Smooth muscle cell (in vitro differentiated cells): ENCODE measurements at regions not wholly inside any gene's neighbourhood (a gene's known extent, or its start where the extent isn't known, plus 50 kb on each side); places are given as distances from the start of the nearest gene placed in this dataset.

ENCODE experiments used
- DNase-seq: peaks from one replicate; lab custom pipeline; 2025; ENCODE audit not compliant: unreplicated experiment; lab: John Stamatoyannopoulos, UW
- H2AFZ ChIP-seq: fragments of 200-600 bp; sonication (generic); 2 replicates; pipeline ENCODE4 v1.6.0; 2016; ENCODE audit warnings: antibody characterized with exemption, low read depth, mild to moderate bottlenecking
- H3F3A ChIP-seq: fragments of 200-600 bp; sonication (generic); 2 replicates; pipeline ENCODE4 v1.6.0; 2017; ENCODE audit warnings: antibody characterized with exemption, low read depth
- H3K27ac ChIP-seq: fragments of 200-600 bp; sonication (generic); 2 replicates; pipeline ENCODE4 v1.5.1; 2016; ENCODE audit warnings: low read depth, mild to moderate bottlenecking
- H3K27me3 ChIP-seq: fragments of 200-600 bp; sonication (generic); 2 replicates; pipeline ENCODE4 v1.6.1; 2016; ENCODE audit warnings: low read depth, mild to moderate bottlenecking
- H3K36me3 ChIP-seq: fragments of 200-600 bp; sonication (generic); 2 replicates; pipeline ENCODE4 v1.5.1; 2016; ENCODE audit warnings: low read depth
- H3K4me1 ChIP-seq: fragments of 200-600 bp; sonication (generic); 2 replicates; pipeline ENCODE4 v1.5.1; 2016; ENCODE audit warnings: low read depth
- H3K4me2 ChIP-seq: fragments of 200-600 bp; sonication (generic); 2 replicates; pipeline ENCODE4 v1.6.0; 2016; ENCODE audit warnings: mild to moderate bottlenecking
- H3K4me3 ChIP-seq: fragments of 200-600 bp; sonication (generic); 2 replicates; pipeline ENCODE4 v1.5.1; 2016; ENCODE audit warnings: mild to moderate bottlenecking
- H3K79me2 ChIP-seq: fragments of 200-600 bp; sonication (generic); 2 replicates; pipeline ENCODE4 v1.6.0; 2016; ENCODE audit warnings: low read depth, mild to moderate bottlenecking
- H3K9ac ChIP-seq: fragments of 200-600 bp; sonication (generic); 2 replicates; pipeline ENCODE4 v1.6.0; 2016; ENCODE audit warnings: low read depth
- H3K9me3 ChIP-seq: fragments of 200-600 bp; sonication (generic); replicated peaks from 2 replicates; pipeline ENCODE4 v1.5.1; 2016; ENCODE audit warnings: low read depth
- H4K20me1 ChIP-seq: fragments of 200-600 bp; sonication (generic); 2 replicates; pipeline ENCODE4 v1.6.0; 2016; ENCODE audit warnings: low read depth
- WGBS: methylation state at CpG from one replicate; pipeline ENCODE4 v1.1.7; 2016; ENCODE audit warnings: low lambda C conversion rate; 5-methylcytosine and 5-hydroxymethylcytosine counted together
- TF ChIP-seq, protein P1 (sequence below): fragments of 200-600 bp; sonication (generic); IDR thresholded peaks from 2 replicates; pipeline ENCODE4 v1.5.1; 2017; ENCODE audit warnings: borderline replicate concordance, mild to moderate bottlenecking, antibody characterized with exemption; ENCODE audit not compliant: insufficient read depth, poor library complexity, severe bottlenecking

DNA sequence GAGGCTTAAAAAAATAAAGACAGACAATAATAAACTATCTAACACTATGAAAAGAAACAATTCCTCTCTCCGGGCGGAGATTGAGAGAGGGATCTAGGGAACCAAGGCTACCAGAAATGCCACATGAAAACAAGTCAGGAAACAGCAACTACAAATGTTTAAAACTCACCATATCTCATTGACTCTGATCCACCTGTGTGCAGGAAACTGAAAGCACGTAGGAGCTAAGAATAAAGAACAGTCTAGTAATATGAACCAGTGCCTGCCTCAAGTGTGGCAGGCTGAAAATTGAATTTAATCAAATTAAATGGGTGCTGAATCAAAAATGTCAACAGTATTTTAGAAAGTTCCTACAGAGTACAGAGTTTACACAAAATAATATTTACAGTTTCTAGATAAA, 1701.0 kb downstream of the SLITRK5 start:
- WGBS: 94% methylated on average over 3 of the region's 3 CpGs
- no peak for DNase-seq
- no peak overlapping the region for H3K9ac ChIP-seq
- no peak overlapping the region for H3K27ac ChIP-seq
- H3K79me2 ChIP-seq: no peaks in the 10 kb centered on the region
- H2AFZ ChIP-seq: no peak overlapping the region
- no peaks in the 10 kb centered on the region for H3K4me1 ChIP-seq
- H4K20me1 ChIP-seq: no peaks in the 10 kb centered on the region
- H3K27me3 ChIP-seq: no peaks in the 10 kb centered on the region
- TF ChIP-seq, protein P1, sequence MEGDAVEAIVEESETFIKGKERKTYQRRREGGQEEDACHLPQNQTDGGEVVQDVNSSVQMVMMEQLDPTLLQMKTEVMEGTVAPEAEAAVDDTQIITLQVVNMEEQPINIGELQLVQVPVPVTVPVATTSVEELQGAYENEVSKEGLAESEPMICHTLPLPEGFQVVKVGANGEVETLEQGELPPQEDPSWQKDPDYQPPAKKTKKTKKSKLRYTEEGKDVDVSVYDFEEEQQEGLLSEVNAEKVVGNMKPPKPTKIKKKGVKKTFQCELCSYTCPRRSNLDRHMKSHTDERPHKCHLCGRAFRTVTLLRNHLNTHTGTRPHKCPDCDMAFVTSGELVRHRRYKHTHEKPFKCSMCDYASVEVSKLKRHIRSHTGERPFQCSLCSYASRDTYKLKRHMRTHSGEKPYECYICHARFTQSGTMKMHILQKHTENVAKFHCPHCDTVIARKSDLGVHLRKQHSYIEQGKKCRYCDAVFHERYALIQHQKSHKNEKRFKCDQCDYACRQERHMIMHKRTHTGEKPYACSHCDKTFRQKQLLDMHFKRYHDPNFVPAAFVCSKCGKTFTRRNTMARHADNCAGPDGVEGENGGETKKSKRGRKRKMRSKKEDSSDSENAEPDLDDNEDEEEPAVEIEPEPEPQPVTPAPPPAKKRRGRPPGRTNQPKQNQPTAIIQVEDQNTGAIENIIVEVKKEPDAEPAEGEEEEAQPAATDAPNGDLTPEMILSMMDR: no peak
- H3K4me3 ChIP-seq: no peak overlapping the region
- no peaks in the 10 kb centered on the region for H3F3A ChIP-seq
- H3K9me3 ChIP-seq: no peaks in the 10 kb centered on the region
- H3K36me3 ChIP-seq: no peaks in the 10 kb centered on the region
- H3K4me2 ChIP-seq: no peak overlapping the region

DNA sequence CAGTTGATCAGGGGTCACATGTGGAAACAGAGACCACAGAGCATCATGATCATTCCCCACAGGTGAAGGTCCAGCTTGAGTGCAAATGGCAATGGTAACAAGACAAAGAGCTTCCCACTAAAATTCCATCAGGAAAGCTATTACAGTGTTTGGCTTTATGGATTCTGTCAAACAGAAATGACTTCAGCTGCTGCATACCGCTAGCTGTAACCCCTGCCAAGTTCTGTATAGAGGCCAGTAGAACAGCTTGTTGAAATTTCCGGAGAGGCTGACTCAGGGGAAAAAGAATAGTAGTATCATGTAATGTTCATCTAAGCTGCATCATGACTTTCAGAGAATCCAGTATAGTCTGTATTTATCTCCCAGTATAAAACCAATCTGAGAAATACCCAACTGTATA, 1704.7 kb downstream of the SLITRK5 start:
- Histone ChIP-seq H3K36me3 (no peaks in the 10 kb centered on the region), H2AFZ (no peak overlapping the region), H3F3A (no peaks in the 10 kb centered on the region), H3K27me3 (no peaks in the 10 kb centered on the region), H3K79me2 (no peaks in the 10 kb centered on the region), H3K4me3 (no peak overlapping the region), H3K4me2 (no peak overlapping the region), H4K20me1 (no peaks in the 10 kb centered on the region), H3K4me1 (no peaks in the 10 kb centered on the region), H3K27ac (no peak overlapping the region), H3K9me3 (no peaks in the 10 kb centered on the region), H3K9ac (no peak overlapping the region)
- DNase-seq: no peak
- 91% methylated on average over 2 of the region's 2 CpGs for WGBS
- TF ChIP-seq, protein P1: no peak

DNA sequence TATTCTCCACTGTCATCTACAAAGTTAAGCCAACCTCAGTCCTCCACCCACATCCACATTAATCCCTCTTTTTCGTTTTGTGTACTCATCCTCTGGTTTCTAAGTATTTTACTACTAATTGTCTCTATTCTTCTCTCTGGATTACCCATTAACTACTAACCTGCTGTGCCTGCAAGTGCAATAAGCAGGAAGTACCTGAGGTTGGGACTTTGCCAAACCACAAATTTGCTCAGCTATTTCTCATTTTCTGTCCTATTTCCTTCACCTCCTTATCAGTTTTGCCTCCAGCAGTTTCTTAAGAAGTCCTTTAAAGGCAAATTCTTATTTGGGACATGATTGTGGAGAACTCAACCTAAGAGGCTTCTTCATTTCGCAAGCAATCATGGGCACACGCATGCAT, 1708.9 kb downstream of the SLITRK5 start:
- Histone ChIP-seq H4K20me1 (no peaks in the 10 kb centered on the region), H3K4me3 (no peak overlapping the region), H3K79me2 (no peaks in the 10 kb centered on the region), H2AFZ (no peak overlapping the region), H3K9me3 (no peaks in the 10 kb centered on the region), H3K36me3 (no peaks in the 10 kb centered on the region), H3K27ac (no peak overlapping the region), H3K4me2 (no peak overlapping the region), H3K9ac (no peak overlapping the region), H3K27me3 (no peaks in the 10 kb centered on the region), H3F3A (no peaks in the 10 kb centered on the region), H3K4me1 (no peaks in the 10 kb centered on the region)
- no peak for DNase-seq
- WGBS: 81% methylated on average over 3 of the region's 3 CpGs
- TF ChIP-seq, protein P1: no peak

DNA sequence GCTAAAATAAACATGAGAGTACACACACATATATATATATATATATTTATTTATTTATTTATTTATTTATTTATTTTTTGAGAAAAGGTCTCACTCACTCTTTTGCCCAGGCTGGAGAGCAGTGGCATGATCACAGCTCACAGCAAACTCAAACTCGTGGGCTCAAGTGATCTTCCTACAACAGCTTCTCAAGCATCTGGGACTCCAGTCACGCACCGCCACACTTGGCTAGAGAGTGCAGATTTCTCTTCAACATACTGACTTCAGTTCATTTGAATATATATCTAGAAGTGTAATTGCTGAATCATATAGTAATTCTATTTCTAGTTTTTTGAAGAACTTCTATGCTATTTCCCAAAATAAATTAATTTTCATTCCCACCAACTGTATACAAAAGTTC, 1711.8 kb downstream of the SLITRK5 start:
- Histone ChIP-seq H3K4me1 (no peaks in the 10 kb centered on the region), H2AFZ (no peak overlapping the region), H4K20me1 (no peaks in the 10 kb centered on the region), H3K9ac (no peak overlapping the region), H3K4me2 (no peak overlapping the region), H3K9me3 (no peaks in the 10 kb centered on the region), H3K36me3 (no peaks in the 10 kb centered on the region), H3F3A (no peaks in the 10 kb centered on the region), H3K79me2 (no peaks in the 10 kb centered on the region), H3K27ac (no peak overlapping the region), H3K27me3 (no peaks in the 10 kb centered on the region), H3K4me3 (no peak overlapping the region)
- TF ChIP-seq, protein P1: no peak
- no peak for DNase-seq
- 91% methylated on average over 3 of the region's 3 CpGs for WGBS
